NCI-H2029 (cell line): ENCODE measurements at regions not wholly inside any gene's neighbourhood (a gene's known extent, or its start where the extent isn't known, plus 50 kb on each side); places are given as distances from the start of the nearest gene placed in this dataset.
A peak's percentile ranks its signal among the peaks of the same experiment; 100 is the strongest.

ENCODE experiments used
- DNase-seq: peaks from one replicate; lab custom pipeline; 2025; lab: John Stamatoyannopoulos, UW

GRCh38 chr14:39988939-39989338, 556.7 kb upstream of the FBXO33 start:
- peak; percentile 72 for DNase-seq

GRCh38 chr14:39984323-39984722, 552.1 kb upstream of the FBXO33 start:
- no peak for DNase-seq

GRCh38 chr14:39977198-39977597, 545.0 kb upstream of the FBXO33 start:
- DNase-seq: peak; percentile 63

GRCh38 chr14:39974036-39974435, 541.8 kb upstream of the FBXO33 start:
- no peak for DNase-seq

- DNase-seq: no peak
These were observed 540.5 kb upstream of the FBXO33 start for GRCh38 chr14:39972704-39973103.

GRCh38 chr14:39967885-39968284, 535.7 kb upstream of the FBXO33 start:
- no peak for DNase-seq

GRCh38 chr14:39957987-39958386, 525.8 kb upstream of the FBXO33 start:
- DNase-seq: no peak

- no peak for DNase-seq
These were observed 525.1 kb upstream of the FBXO33 start for GRCh38 chr14:39957290-39957689.

GRCh38 chr14:39956372-39956771, 524.1 kb upstream of the FBXO33 start:
- no peak for DNase-seq

- DNase-seq: no peak
These were observed 516.0 kb upstream of the FBXO33 start for GRCh38 chr14:39948235-39948634.

- DNase-seq: no peak
These were observed 514.6 kb upstream of the FBXO33 start for GRCh38 chr14:39946807-39947206.

- no peak for DNase-seq
These were observed 506.8 kb upstream of the FBXO33 start for GRCh38 chr14:39939023-39939422.

GRCh38 chr14:39912192-39913100, 480.2 kb upstream of the FBXO33 start:
- DNase-seq: no peak

- DNase-seq: no peak
These were observed 465.4 kb upstream of the FBXO33 start for GRCh38 chr14:39897657-39898056.

- no peak for DNase-seq
These were observed 457.8 kb upstream of the FBXO33 start for GRCh38 chr14:39890026-39890425.

GRCh38 chr14:39884091-39884490, 451.9 kb upstream of the FBXO33 start:
- no peak for DNase-seq

- no peak for DNase-seq
These were observed 448.7 kb upstream of the FBXO33 start for GRCh38 chr14:39880965-39881364.

- no peak for DNase-seq
These were observed 448.0 kb upstream of the FBXO33 start for GRCh38 chr14:39880106-39880695.

GRCh38 chr14:39877577-39878190, 445.5 kb upstream of the FBXO33 start:
- DNase-seq: no peak

- DNase-seq: no peak
These were observed 444.7 kb upstream of the FBXO33 start for GRCh38 chr14:39876916-39877315.

- no peak for DNase-seq
These were observed 442.8 kb upstream of the FBXO33 start for GRCh38 chr14:39875028-39875427.

- no peak for DNase-seq
These were observed 441.6 kb upstream of the FBXO33 start for GRCh38 chr14:39873791-39874190.

- DNase-seq: no peak
These were observed 436.7 kb upstream of the FBXO33 start for GRCh38 chr14:39868949-39869348.
